ENCODE measurements at regions not wholly inside any gene's neighbourhood (a gene's known extent, or its start where the extent isn't known, plus 50 kb on each side); places are given as distances from the start of the nearest gene placed in this dataset.
"Not testable (repeated sequence)": the region's sequence is repeated elsewhere in the genome, so short reads cannot be mapped to it uniquely, and the experiment has no call there.

DNA sequence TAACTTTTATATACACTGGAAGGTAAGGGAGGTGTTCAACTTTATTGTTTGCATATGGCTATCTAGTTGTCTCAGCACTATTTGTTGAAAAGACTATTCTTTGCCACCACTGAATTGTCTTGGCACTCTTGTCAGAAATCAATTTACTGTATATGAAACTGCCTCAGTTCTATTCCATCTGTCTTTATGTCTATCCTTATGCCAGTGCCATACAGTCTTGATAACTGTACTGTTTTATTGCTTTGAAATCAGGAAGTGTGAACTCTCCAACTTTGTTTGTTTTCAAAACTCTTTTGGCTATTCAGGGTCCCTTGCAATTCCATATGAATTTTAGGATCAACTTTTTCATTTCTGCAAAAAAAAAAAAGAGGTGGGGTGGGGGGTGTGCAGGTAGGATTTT, 77.2 kb downstream of the PRSS23 start:
- Histone ChIP-seq H3K4me1 (ENCODE audit: control insufficient read depth in 4 of 4, insufficient read depth in 4 of 4, low read length in 3 of 4) (no peaks in the 10 kb centered on the region), H3K9ac (ENCODE audit: low read depth in 1 of 2, low read length in 2 of 2) (no peak overlapping the region), H3K9me3 (ENCODE audit: control insufficient read depth in 4 of 4, low read length in 3 of 4) (no peaks in the 10 kb centered on the region), H3K27ac (ENCODE audit: low read depth in 1 of 2, low read length in 2 of 2) (no peak overlapping the region), H3K4me3 (ENCODE audit: low read depth in 1 of 3, low read length in 3 of 3) (no peak overlapping the region), H3K36me3 (ENCODE audit: control insufficient read depth in 4 of 4, insufficient read depth in 3 of 4, low read depth in 1 of 4, low read length in 3 of 4) (no peaks in the 10 kb centered on the region), H3K27me3 (ENCODE audit: control insufficient read depth in 4 of 4, insufficient read depth in 4 of 4, low read length in 3 of 4) (no peaks in the 10 kb centered on the region)
- no peak for DNase-seq (ENCODE audit: low spot score)
- TF ChIP-seq EGR1 (IDR thresholded peaks at IDR 0.05; ENCODE audit: low read depth in 2 of 2) (no peak), SP1 (IDR thresholded peaks at IDR 0.05) (no peak), YY1 (IDR thresholded peaks at IDR 0.05) (no peak), JUND (IDR thresholded peaks at IDR 0.05) (no peak), GABPA (IDR thresholded peaks at IDR 0.05 in 1 of 2, conservative IDR thresholded peaks at IDR 0.05 in 1 of 2) (no peak), ZBTB33 (IDR thresholded peaks at IDR 0.05) (no peak), TAF1 (conservative IDR thresholded peaks at IDR 0.05) (no peak), CTCF (IDR thresholded peaks at IDR 0.05; ENCODE audit: low read depth, low read length, missing input control) (no peak)

- H3K27me3 ChIP-seq (ENCODE audit: control insufficient read depth in 4 of 4, insufficient read depth in 4 of 4, low read length in 3 of 4); H3K27ac ChIP-seq (ENCODE audit: low read depth in 1 of 2, low read length in 2 of 2); H3K9ac ChIP-seq (ENCODE audit: low read depth in 1 of 2, low read length in 2 of 2); H3K4me1 ChIP-seq (ENCODE audit: control insufficient read depth in 4 of 4, insufficient read depth in 4 of 4, low read length in 3 of 4); DNase-seq (ENCODE audit: low spot score); H3K9me3 ChIP-seq (ENCODE audit: control insufficient read depth in 4 of 4, low read length in 3 of 4); H3K36me3 ChIP-seq (ENCODE audit: control insufficient read depth in 4 of 4, insufficient read depth in 3 of 4, low read depth in 1 of 4, low read length in 3 of 4); H3K4me3 ChIP-seq (ENCODE audit: low read depth in 1 of 3, low read length in 3 of 3): not testable (repeated sequence)
- WGBS = 100% methylated on average over 8 of the region's 26 CpGs
Observed at GRCh38 chr11:86879241-86879640, 76.0 kb downstream of the FZD4 start.

DNA sequence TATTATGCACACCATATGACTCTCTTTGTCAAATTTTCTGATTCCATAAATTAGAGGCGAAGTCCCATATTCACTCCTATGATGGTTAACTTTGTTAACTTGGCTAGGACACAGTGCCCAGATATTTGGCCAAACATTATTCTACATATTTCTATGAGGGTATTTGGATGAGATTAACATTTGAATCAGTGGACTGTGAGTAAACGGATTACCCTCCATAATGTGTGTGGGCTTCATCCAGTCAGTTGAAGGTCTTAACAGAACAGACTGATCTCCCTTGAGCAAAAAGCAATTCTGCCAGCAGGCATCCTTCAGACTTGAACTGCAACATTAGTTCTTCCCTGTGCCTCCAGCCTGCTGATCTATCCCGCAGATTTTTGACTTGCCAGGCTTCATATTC, 69.9 kb downstream of the FZD4 start:
- Histone ChIP-seq H3K4me3 (ENCODE audit: low read depth in 1 of 3, low read length in 3 of 3) (no peak overlapping the region), H3K9ac (ENCODE audit: low read depth in 1 of 2, low read length in 2 of 2) (no peak overlapping the region), H3K27ac (ENCODE audit: low read depth in 1 of 2, low read length in 2 of 2) (no peak overlapping the region), H3K9me3 (ENCODE audit: control insufficient read depth in 4 of 4, low read length in 3 of 4) (no peaks in the 10 kb centered on the region), H3K4me1 (ENCODE audit: control insufficient read depth in 4 of 4, insufficient read depth in 4 of 4, low read length in 3 of 4) (no peaks in the 10 kb centered on the region), H3K27me3 (ENCODE audit: control insufficient read depth in 4 of 4, insufficient read depth in 4 of 4, low read length in 3 of 4) (no peaks in the 10 kb centered on the region), H3K36me3 (ENCODE audit: control insufficient read depth in 4 of 4, insufficient read depth in 3 of 4, low read depth in 1 of 4, low read length in 3 of 4) (no peaks in the 10 kb centered on the region)
- 92% methylated on average over 3 of the region's 3 CpGs for WGBS
- TF ChIP-seq HNF4A (conservative IDR thresholded peaks at IDR 0.05) (no peak), ZBTB33 (IDR thresholded peaks at IDR 0.05) (no peak), GABPA (IDR thresholded peaks at IDR 0.05 in 1 of 2, conservative IDR thresholded peaks at IDR 0.05 in 1 of 2) (no peak), CTCF (IDR thresholded peaks at IDR 0.05; ENCODE audit: low read depth, low read length, missing input control) (no peak), FOXA1 (IDR thresholded peaks at IDR 0.05) (no peak), HNF4G (IDR thresholded peaks at IDR 0.05) (no peak), RAD21 (IDR thresholded peaks at IDR 0.05) (no peak)
- no peak for DNase-seq (ENCODE audit: low spot score)
